GM19023 (cell line): ENCODE measurements at regions not wholly inside any gene's neighbourhood (a gene's known extent, or its start where the extent isn't known, plus 50 kb on each side); places are given as distances from the start of the nearest gene placed in this dataset.
A peak's percentile ranks its signal among the peaks of the same experiment; 100 is the strongest.

Experiments used
- ATAC-seq: cut with Tn5 transposase; IDR thresholded peaks from one replicate; pipeline ENCODE4 v1.9.1; 2021; ENCODE audit warnings: mild to moderate bottlenecking, moderate library complexity; ENCODE audit not compliant: unreplicated experiment

DNA sequence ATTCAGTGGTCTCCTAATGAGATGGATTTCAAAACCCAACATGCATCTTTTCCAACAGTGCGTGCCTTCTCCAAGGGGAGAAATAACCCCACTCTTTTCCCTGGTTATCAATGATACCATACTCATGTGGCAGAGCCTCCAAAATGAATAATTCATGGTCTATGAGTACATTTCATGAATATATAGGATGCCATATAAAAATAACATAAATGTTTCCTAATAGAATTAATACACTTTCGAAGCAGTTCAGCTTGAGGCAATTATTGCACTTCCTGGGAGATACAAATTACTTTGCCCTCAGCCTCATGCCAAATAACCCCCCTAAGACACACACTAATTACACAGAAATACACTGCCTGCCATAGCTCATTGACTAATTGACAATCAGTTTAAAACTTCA is 318.6 kb downstream of the ZSWIM6 start:
- ATAC-seq, result no peak

- no peak for ATAC-seq
Measured at GRCh38 chr5:61651195-61651594, 319.1 kb downstream of the ZSWIM6 start.

GRCh38 chr5:61652916-61653315 is 320.9 kb downstream of the ZSWIM6 start:
- no peak for ATAC-seq

- ATAC-seq, result no peak
Measured at GRCh38 chr5:61653807-61654580, 321.9 kb downstream of the ZSWIM6 start.

DNA sequence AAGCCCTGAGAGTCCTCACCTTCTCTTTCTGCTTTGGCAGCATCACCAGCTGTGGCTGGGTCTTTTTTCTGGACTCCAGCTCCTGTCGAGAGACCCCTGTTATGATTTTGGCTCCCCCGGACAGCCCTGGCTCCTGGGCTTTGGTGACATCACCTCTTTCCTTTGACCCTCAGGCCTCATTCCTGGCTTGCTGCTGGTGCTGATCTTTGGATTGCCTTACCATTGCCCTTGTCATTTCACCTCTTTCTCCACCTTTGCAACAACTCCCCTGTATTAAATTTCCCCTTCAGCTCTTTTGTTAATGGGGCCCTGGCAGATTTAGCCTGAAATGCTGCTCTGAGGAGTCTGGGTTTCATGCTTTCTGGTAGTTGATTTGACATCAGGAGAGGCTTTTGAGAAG is 322.8 kb downstream of the ZSWIM6 start:
- no peak for ATAC-seq

DNA sequence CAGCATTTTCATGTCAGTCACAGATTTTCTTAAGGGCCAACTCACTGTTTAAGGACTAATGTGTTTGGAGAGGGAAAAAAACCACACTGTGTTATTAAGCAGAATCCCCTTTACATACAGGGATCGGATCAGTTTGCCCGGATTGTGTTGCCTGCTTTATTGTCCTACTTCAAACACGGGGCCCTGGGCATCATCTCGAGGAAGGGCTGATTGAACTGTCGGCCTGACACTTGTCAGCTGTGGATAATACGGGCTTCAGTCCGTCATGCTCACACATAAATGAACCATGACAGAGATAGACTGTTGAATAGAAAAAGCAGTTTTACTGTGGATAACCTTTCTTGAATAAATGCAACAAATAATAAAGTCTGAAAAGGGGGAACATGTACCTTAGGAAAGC is 325.0 kb downstream of the ZSWIM6 start:
- ATAC-seq, result no peak

DNA sequence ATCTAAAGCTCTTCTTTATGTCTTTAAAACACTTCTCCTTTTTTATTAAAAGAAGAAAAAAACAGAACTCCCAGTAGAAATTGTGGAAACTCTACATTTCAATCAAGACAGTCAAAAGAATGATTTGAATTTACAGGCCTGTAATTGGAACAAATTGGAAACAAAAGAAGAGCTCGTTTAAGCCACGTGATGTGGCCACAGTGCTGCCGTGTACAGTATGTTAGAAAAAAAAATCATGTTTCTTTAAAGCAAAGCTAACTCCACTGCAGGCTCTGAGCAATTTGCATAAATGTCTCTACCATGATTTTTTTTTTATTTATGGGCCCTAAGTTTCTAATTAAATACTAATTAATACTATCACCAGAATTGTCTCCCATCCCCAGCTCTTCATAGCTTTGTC is 325.6 kb downstream of the ZSWIM6 start:
- no peak for ATAC-seq

GRCh38 chr5:61658592-61659008 is 326.5 kb downstream of the ZSWIM6 start:
- ATAC-seq, result peak; percentile 79

DNA sequence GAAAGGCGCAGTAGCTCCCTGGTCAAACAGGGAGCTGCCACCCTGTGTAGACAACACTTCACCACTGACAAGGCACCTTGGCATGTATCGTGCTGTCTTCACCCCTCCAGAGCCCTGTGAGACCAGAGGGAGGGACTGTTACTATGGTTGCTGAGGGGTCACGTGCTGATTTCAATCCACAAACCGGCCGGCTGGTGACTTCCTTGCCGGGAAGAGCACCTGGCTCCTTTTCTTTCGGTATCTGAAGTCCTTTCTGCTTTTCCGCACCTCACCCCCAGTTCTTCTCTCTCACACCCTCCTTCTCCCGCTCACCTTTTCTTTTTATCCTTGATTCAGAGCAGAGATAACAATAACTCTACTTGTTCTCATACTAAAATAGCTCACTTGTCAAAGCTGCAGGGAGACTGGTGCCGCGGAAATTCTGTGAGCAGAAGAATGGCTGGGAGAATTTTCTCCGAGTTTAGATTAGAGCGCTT is 327.2 kb downstream of the ZSWIM6 start:
- no peak for ATAC-seq

GRCh38 chr5:61662670-61663069 is 330.6 kb downstream of the ZSWIM6 start:
- no peak for ATAC-seq

GRCh38 chr5:61666064-61666621 is 334.1 kb downstream of the ZSWIM6 start:
- no peak for ATAC-seq

- no peak for ATAC-seq
Measured at GRCh38 chr5:61667525-61668218, 335.6 kb downstream of the ZSWIM6 start.

GRCh38 chr5:61669531-61669930 is 337.5 kb downstream of the ZSWIM6 start:
- ATAC-seq, result no peak

GRCh38 chr5:61670941-61671340 is 338.9 kb downstream of the ZSWIM6 start:
- ATAC-seq, result no peak

- no peak for ATAC-seq
Measured at GRCh38 chr5:61673007-61673735, 341.1 kb downstream of the ZSWIM6 start.

GRCh38 chr5:61674378-61674777 is 342.3 kb downstream of the ZSWIM6 start:
- ATAC-seq, result no peak

DNA sequence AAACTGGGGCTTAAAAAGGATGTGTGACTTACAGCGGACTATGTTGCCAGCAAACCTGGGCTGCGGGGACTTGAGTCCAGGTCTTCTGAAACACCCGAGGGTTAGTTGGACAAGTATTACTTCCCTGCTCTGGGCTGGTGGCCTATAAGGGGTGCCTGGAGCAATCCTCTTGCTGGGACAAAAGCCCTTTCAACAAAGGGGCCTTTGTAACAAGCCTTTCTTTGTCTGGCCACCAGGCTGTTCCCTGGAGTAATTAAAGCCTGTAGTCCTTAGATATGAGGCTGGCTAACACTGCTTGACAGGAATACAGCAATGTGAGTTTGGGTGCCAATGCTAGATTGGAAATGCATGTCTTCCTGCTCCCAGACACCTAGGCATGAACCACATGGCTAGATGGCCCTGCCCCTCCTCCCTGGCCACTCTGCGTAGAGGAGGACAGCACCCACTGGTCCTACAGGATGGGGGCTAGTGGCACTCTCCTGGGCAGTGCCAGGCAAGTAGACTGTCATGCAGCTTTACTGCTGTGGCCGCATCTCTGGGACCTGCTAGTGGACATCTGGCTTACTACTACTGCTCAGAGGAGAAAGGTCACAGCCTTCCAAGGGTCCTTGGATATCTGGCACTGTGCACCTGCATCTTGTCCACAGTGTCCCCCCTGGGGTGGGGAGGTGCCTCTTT is 343.1 kb downstream of the ZSWIM6 start:
- no peak for ATAC-seq

- ATAC-seq, result no peak
Measured at GRCh38 chr5:61677220-61677619, 345.2 kb downstream of the ZSWIM6 start.

- no peak for ATAC-seq
Measured at GRCh38 chr5:61678966-61679365, 346.9 kb downstream of the ZSWIM6 start.

- no peak for ATAC-seq
Measured at GRCh38 chr5:61679562-61679961, 347.5 kb downstream of the ZSWIM6 start.

GRCh38 chr5:61680247-61680646 is 348.2 kb downstream of the ZSWIM6 start:
- ATAC-seq, result no peak
